Sigmoid colon (tissue), 4 donors: ENCODE measurements at regions not wholly inside any gene's neighbourhood (a gene's known extent, or its start where the extent isn't known, plus 50 kb on each side); places are given as distances from the start of the nearest gene placed in this dataset.

Source experiments
- CTCF ChIP-seq, 4 experiments: fragments of 450-650 bp in 3 of 4; fragments of 200-600 bp in 1 of 4; IDR thresholded peaks; one replicate each; pipeline ENCODE4 v1.5.1; 2016 to 2019; ENCODE audit warnings: antibody characterized with exemption in 4 of 4, mild to moderate bottlenecking in 3 of 4, moderate library complexity in 2 of 4
- EP300 ChIP-seq, 4 donors: sonication (generic); formaldehyde crosslinking; IDR thresholded peaks; one replicate each; pipeline ENCODE4 v1.6.1; 2017; ENCODE audit warnings: antibody characterized with exemption in 4 of 4
- POLR2A ChIP-seq, 2 donors: fragments of 450-650 bp; IDR thresholded peaks; one replicate each; pipeline ENCODE4 v1.6.1; 2016; ENCODE audit warnings: antibody characterized with exemption in 2 of 2, mild to moderate bottlenecking in 2 of 2, moderate library complexity in 2 of 2

- peak; percentile 34 to 74 (median 50) for TF ChIP-seq CTCF (IDR thresholded peaks at IDR 0.05)
- TF ChIP-seq EP300 (IDR thresholded peaks at IDR 0.05): no peak
- no peak for TF ChIP-seq POLR2A (IDR thresholded peaks at IDR 0.05)
Observed at GRCh38 chr9:26326563-26326962, 566.0 kb downstream of the CAAP1 start.
